Adipocyte (in vitro differentiated cells): ENCODE measurements at regions not wholly inside any gene's neighbourhood (a gene's known extent, or its start where the extent isn't known, plus 50 kb on each side); places are given as distances from the start of the nearest gene placed in this dataset.
"Not testable (repeated sequence)": the region's sequence is repeated elsewhere in the genome, so short reads cannot be mapped to it uniquely, and the experiment has no call there.

Source experiments
- DNase-seq: peaks from one replicate; pipeline ENCODE4 v3.0.0-alpha.2; 2015; ENCODE audit warnings: low read depth
- H3K27me3 ChIP-seq: replicated peaks from 2 replicates; pipeline ENCODE4 v1.7.0; 2013; ENCODE audit warnings: mild to moderate bottlenecking, low read length, moderate library complexity; ENCODE audit not compliant: control insufficient read depth, insufficient read depth
- H3K36me3 ChIP-seq: 2 replicates; pipeline ENCODE4 v1.7.0; 2013; ENCODE audit warnings: low read length, mild to moderate bottlenecking, moderate library complexity; ENCODE audit not compliant: control insufficient read depth, insufficient read depth, severe bottlenecking
- H3K4me1 ChIP-seq: 2 replicates; pipeline ENCODE4 v1.7.0; 2013; ENCODE audit warnings: mild to moderate bottlenecking, low read length, moderate library complexity; ENCODE audit not compliant: control insufficient read depth, insufficient read depth
- H3K4me3 ChIP-seq: 2 replicates; pipeline ENCODE4 v1.7.0; 2013; ENCODE audit warnings: mild to moderate bottlenecking, low read length, moderate library complexity
- H3K9ac ChIP-seq: 2 replicates; pipeline ENCODE4 v1.7.0; 2013; ENCODE audit warnings: mild to moderate bottlenecking, low read length, moderate library complexity
- H3K9me3 ChIP-seq: 2 replicates; pipeline ENCODE4 v1.7.0; 2013; ENCODE audit warnings: mild to moderate bottlenecking, low read length, moderate library complexity; ENCODE audit not compliant: control insufficient read depth

- not testable (repeated sequence) for DNase-seq, H3K36me3 ChIP-seq, H3K4me1 ChIP-seq, H3K4me3 ChIP-seq, H3K9ac ChIP-seq, H3K9me3 ChIP-seq
- peaks cover 20% of the 10 kb centered on the region for H3K27me3 ChIP-seq
These were observed 60.3 kb upstream of the XAGE2 start for GRCh38 chrX:52308532-52308931.
